Activated CD8-positive, alpha-beta memory T cell treated with anti-CD3 and anti-CD28 coated beads for 36 hours (primary cell): ENCODE measurements at regions not wholly inside any gene's neighbourhood (a gene's known extent, or its start where the extent isn't known, plus 50 kb on each side); places are given as distances from the start of the nearest gene placed in this dataset.

Experiments used
- CTCF ChIA-PET: fragments of 350-600 bp; sonication (Branson Sonifier 250); formaldehyde crosslinking; loops from one replicate; lab custom pipeline; 2021; ENCODE audit warnings: antibody characterized with exemption; lab: Charles Lee
- POLR2A ChIA-PET: fragments of 350-600 bp; sonication (Branson Sonifier 250); formaldehyde crosslinking; loops from one replicate; lab custom pipeline; 2021; ENCODE audit warnings: antibody characterized with exemption; lab: Charles Lee

GRCh38 chr4:180741703-180742102 is 1501.5 kb upstream of the TENM3 start:
- ChIA-PET POLR2A (no interaction called here), CTCF (interaction anchor here (0.6 kb wide), 1 partner anchor 280 kb away, joined by 3 read pairs; no protein-coding TSS in a partner anchor)

- POLR2A ChIA-PET: no interaction called here
- CTCF ChIA-PET: no interaction called here
Observed at GRCh38 chr4:180745019-180745418, 1498.2 kb upstream of the TENM3 start.

DNA sequence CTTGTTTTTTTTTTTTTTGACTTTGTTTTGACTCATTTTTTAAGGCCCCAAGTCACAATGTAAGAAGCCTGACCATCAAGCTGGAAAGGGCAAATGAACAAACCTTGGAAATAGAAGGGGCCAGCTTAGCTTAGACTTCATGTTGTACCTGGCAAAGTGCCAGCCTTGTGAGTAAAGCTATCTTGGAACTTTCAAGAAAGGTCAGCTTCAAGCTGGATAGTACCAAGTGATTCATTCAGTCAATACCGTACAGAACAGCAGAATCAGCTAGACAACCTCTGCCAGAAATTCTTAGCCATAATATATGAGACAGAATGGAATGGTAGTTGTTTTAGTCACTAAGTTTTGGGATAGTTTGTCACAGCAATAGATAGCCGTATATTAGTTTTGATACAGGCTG is 1492.2 kb upstream of the TENM3 start:
- ChIA-PET POLR2A (interaction anchor here (0.6 kb wide), 1 partner anchor 20 kb away, joined by 3 read pairs; no protein-coding TSS in a partner anchor), CTCF (no interaction called here)

GRCh38 chr4:180757927-180758326 is 1485.3 kb upstream of the TENM3 start:
- ChIA-PET POLR2A (no interaction called here), CTCF (no interaction called here)

DNA sequence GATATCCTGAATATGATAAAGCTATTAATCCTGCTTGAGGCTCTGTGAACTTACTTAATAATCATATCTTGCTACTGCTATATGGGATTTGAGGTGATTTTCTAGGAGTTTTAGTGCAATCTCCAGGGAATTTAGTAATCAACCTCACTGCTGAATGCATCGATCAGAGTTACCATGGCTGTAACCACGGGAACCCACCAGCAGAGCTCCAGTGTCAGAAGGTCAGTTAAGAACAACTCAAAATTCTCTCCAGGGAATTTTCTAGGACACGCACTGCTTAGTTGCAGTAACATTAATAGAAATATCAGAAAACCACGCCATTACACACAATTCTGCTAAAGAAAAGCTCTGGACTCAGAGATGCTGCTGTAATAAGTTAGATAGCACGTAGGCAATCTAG is 1477.2 kb upstream of the TENM3 start:
- ChIA-PET POLR2A (no interaction called here), CTCF (interaction anchor here (0.5 kb wide), 1 partner anchor 1478 kb away, joined by 3 read pairs; no protein-coding TSS in a partner anchor)

GRCh38 chr4:180766944-180767729 is 1476.1 kb upstream of the TENM3 start:
- ChIA-PET POLR2A (no interaction called here), CTCF (no interaction called here)

DNA sequence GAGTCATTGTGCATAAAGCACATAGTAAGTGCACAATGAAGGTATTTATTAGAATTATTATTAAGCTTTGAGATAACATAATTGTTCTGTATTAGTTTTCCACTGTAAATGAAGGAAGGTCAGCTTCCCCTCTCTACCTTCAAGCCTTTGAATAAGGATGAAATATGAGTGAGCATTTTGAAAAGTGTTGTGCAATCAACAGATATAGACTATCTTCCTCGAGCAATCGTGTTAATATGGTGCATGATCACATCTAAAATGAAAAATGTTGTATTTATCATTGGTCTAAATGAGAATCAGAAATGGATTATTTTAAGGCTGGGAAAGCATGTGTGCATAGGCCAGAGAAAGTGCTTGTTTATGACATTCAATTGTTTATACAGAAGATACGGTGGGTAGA is 1474.6 kb upstream of the TENM3 start:
- CTCF ChIA-PET: no interaction called here
- POLR2A ChIA-PET: no interaction called here

DNA sequence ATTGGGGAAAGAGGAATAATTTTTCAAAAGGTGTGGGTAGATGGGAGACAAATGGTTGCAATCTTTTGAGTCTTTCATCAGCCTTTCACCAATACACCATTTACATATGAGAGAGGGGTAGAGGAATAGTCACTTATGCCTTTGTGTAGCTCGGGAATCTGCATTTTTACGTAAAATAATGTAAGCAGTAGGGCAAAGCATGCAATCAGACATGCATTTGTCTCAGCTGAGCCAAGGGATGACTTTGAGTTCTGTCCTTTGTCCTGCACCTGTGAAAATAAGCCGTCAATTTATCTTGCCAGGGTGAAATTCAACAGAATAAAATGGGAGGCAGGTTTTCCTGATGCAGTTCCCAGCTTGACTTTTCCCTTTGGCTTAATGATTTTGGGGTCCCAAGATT is 1473.4 kb upstream of the TENM3 start:
- POLR2A ChIA-PET: no interaction called here
- CTCF ChIA-PET: no interaction called here

DNA sequence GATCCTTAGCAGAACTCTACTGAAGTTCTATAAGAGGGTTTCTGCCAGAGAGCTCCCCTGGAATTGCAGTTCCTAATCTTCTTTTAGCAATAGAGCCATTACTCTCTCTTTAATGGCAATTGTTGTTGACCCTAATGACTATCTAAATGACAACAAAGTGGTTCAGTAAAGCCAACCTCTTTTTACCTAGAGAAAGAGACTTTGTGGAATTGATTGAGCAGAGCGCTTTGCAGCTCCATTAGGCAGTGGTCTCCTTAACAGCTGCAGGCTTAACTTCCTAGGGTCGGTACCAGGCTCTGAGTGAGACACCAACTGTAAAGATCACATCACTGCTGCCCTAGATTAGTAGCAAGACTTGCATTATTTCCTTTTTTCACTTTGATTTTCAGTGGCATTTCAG is 1472.9 kb upstream of the TENM3 start:
- CTCF ChIA-PET: no interaction called here
- POLR2A ChIA-PET: no interaction called here

- CTCF ChIA-PET: no interaction called here
- POLR2A ChIA-PET: no interaction called here
Observed at GRCh38 chr4:180784940-180785339, 1458.3 kb upstream of the TENM3 start.

GRCh38 chr4:180788729-180789128 is 1454.5 kb upstream of the TENM3 start:
- CTCF ChIA-PET: no interaction called here
- POLR2A ChIA-PET: no interaction called here

GRCh38 chr4:180789929-180790328 is 1453.3 kb upstream of the TENM3 start:
- CTCF ChIA-PET: no interaction called here
- POLR2A ChIA-PET: no interaction called here

GRCh38 chr4:180790471-180790870 is 1452.7 kb upstream of the TENM3 start:
- ChIA-PET CTCF (no interaction called here), POLR2A (no interaction called here)

DNA sequence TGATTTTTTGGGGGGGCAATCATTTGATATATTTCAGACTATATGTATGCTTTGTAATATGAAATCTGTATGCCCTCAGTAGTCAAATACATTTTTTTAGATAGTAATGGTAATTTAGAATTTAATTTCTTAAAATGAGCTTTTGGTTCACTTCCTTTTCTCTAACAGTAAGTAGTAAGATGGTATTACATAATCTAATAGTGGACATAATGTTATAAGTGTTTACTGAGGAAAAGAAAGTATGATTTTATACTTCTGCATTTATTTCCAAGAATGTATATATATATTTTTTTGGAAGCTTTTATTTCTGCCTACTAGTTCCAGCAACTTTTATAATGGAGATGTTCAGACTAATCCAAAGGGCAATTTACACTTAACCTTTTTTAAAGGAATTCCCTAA is 1450.7 kb upstream of the TENM3 start:
- ChIA-PET CTCF (no interaction called here), POLR2A (no interaction called here)

- POLR2A ChIA-PET: no interaction called here
- CTCF ChIA-PET: no interaction called here
Observed at GRCh38 chr4:180794333-180794732, 1448.9 kb upstream of the TENM3 start.

DNA sequence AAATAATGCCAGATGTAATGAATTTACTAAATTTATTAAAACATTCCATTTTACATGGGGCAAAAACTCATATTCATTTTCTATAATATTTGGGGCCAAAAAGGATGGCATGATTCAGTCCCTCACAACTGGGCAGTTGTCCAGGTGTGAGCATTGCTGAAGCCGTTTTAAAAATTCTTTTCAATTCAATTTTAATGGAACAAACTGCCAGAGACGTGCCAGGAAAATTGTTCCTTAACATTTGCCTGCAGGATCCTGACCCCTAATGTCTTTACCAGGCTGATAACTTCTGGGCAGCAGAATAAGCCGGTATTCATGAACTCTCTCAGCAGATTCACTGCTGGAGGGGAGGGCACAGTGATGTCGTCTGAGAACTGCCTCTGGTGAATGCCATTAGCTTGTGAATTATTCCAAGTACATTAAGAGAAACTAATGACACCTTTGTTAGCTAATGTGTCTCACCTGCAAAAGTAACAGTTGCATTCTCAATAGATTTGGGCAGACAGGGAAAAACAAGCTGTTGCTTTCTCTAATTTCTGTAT is 1445.1 kb upstream of the TENM3 start:
- POLR2A ChIA-PET: no interaction called here
- CTCF ChIA-PET: no interaction called here

- POLR2A ChIA-PET: no interaction called here
- CTCF ChIA-PET: no interaction called here
Observed at GRCh38 chr4:180799798-180800197, 1443.4 kb upstream of the TENM3 start.

GRCh38 chr4:180805101-180805500 is 1438.1 kb upstream of the TENM3 start:
- ChIA-PET POLR2A (no interaction called here), CTCF (no interaction called here)

- ChIA-PET POLR2A (no interaction called here), CTCF (no interaction called here)
Observed at GRCh38 chr4:180808862-180809261, 1434.3 kb upstream of the TENM3 start.

GRCh38 chr4:180809439-180809838 is 1433.8 kb upstream of the TENM3 start:
- ChIA-PET CTCF (no interaction called here), POLR2A (no interaction called here)

GRCh38 chr4:180810581-180810980 is 1432.6 kb upstream of the TENM3 start:
- CTCF ChIA-PET: no interaction called here
- POLR2A ChIA-PET: no interaction called here
